Vagina (tissue), 2 donors: ENCODE measurements at regions not wholly inside any gene's neighbourhood (a gene's known extent, or its start where the extent isn't known, plus 50 kb on each side); places are given as distances from the start of the nearest gene placed in this dataset.

Source experiments
- CTCF ChIP-seq, 3 experiments: fragments of 450-650 bp in 2 of 3; fragments of 200-600 bp in 1 of 3; sonication (generic) in 1 of 3; IDR thresholded peaks; one replicate each; pipeline ENCODE4 v1.5.1; 2017 to 2019; ENCODE audit warnings: antibody characterized with exemption in 3 of 3, mild to moderate bottlenecking in 2 of 3, moderate library complexity in 2 of 3
- POLR2A ChIP-seq, 2 donors: fragments of 450-650 bp; IDR thresholded peaks; one replicate each; pipeline ENCODE4 v1.6.1; 2017; ENCODE audit warnings: antibody characterized with exemption in 2 of 2, mild to moderate bottlenecking in 2 of 2, moderate library complexity in 2 of 2

GRCh38 chr2:147482916-147483669, 361.7 kb upstream of the ACVR2A start:
- no peak for TF ChIP-seq CTCF (IDR thresholded peaks at IDR 0.05)
- TF ChIP-seq POLR2A (IDR thresholded peaks at IDR 0.05), result no peak
